Retinal pigment epithelial cell (primary cell): ENCODE measurements at regions not wholly inside any gene's neighbourhood (a gene's known extent, or its start where the extent isn't known, plus 50 kb on each side); places are given as distances from the start of the nearest gene placed in this dataset.

Source experiments
- DNase-seq: peaks from one replicate; pipeline ENCODE4 v3.0.0-alpha.2; 2010; ENCODE audit warnings: low read depth
- H3K4me3 ChIP-seq: 2 replicates; pipeline ENCODE4 v1.5.1; 2011; ENCODE audit warnings: mild to moderate bottlenecking, low read length, control low read depth, moderate library complexity
- TF ChIP-seq, protein P1 (sequence below): conservative IDR thresholded peaks from 2 replicates; pipeline ENCODE4 v1.5.1; 2011; ENCODE audit warnings: low read depth, low read length, control low read depth, inconsistent platforms

DNA sequence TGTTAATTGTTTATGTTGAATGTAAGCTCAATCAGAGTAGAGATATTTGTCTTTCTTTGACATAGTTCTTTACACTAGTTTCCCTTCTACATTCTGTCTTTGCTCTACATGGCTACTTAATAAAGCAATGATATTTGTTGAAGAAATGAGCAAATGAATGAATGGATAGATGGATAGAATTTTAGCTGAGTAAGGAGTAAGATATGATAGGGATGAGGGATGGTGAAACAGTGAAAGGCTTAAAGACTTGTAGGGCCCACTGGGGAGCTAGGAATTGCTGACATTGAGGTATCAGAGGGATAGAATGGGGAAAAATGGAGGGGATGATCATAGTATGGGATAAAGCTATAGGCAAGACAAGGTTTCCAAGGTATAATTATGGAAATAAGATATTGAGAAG lies 361.6 kb upstream of the SPHKAP start:
- H3K4me3 ChIP-seq = no peak overlapping the region
- DNase-seq = no peak
- TF ChIP-seq, protein P1, sequence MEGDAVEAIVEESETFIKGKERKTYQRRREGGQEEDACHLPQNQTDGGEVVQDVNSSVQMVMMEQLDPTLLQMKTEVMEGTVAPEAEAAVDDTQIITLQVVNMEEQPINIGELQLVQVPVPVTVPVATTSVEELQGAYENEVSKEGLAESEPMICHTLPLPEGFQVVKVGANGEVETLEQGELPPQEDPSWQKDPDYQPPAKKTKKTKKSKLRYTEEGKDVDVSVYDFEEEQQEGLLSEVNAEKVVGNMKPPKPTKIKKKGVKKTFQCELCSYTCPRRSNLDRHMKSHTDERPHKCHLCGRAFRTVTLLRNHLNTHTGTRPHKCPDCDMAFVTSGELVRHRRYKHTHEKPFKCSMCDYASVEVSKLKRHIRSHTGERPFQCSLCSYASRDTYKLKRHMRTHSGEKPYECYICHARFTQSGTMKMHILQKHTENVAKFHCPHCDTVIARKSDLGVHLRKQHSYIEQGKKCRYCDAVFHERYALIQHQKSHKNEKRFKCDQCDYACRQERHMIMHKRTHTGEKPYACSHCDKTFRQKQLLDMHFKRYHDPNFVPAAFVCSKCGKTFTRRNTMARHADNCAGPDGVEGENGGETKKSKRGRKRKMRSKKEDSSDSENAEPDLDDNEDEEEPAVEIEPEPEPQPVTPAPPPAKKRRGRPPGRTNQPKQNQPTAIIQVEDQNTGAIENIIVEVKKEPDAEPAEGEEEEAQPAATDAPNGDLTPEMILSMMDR = no peak

DNA sequence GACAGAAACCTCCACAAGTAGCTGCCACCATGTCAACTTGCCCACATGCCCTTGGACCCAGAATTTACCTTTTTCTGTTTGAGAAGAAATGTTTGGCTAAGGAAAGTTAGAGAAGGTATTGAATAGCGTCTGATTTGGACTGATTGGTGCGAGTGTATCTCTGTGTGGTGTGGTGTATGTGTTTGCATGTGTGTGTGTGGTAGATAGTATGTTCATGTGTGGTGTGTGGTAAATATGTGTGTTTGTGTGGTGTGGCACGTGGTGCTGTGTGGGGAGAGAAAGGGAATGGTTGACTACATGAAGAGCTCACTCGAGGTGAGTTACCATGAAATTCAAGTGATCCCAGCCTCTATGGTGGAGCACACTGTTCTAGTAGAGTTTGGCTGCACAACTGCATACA lies 360.8 kb upstream of the SPHKAP start:
- TF ChIP-seq, protein P1 = no peak
- DNase-seq = no peak
- H3K4me3 ChIP-seq = no peak overlapping the region

DNA sequence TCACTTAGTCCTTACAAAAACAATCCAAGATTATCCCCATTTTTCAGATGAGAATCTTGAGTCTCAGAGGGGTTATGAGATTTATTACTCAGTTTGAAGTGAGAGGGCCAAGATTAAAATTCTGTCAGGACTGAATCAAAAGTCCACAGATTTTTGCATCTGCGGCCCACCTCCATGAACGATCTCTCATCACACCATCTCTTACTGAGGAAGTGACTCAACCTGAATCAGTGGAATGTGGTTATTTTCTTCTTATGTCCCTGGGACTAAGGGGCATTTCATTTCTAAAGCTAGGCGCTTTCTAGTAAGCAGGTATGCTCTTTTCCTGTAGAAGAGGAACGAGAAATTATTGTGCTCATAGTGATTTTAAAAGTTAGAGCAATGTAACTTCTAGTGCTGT lies 360.3 kb upstream of the SPHKAP start:
- no peak for DNase-seq
- TF ChIP-seq, protein P1 = no peak

DNA sequence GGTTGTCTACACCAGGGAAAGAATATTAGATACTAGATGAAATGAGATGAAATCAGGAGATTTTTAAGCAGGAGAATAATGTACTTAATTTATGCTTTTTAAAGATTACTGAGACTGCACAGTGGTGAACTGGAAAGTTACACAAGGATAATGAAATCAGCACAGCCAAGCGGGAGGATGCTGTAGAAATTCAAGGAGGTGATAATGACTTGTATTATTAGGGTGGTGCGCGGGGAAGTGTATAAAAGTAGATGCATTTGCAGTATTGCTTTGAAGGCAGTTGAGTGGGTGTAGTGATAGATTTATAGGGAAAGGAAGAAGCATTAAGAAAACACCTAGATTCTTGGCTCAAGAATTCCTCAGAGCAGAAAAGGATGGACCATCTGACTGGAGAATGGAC lies 359.5 kb upstream of the SPHKAP start:
- H3K4me3 ChIP-seq = no peak overlapping the region
- TF ChIP-seq, protein P1 = no peak
- no peak for DNase-seq

More for the DNA sequence above, 360.3 kb upstream of the SPHKAP start:
- H3K4me3 ChIP-seq = no peak overlapping the region

DNA sequence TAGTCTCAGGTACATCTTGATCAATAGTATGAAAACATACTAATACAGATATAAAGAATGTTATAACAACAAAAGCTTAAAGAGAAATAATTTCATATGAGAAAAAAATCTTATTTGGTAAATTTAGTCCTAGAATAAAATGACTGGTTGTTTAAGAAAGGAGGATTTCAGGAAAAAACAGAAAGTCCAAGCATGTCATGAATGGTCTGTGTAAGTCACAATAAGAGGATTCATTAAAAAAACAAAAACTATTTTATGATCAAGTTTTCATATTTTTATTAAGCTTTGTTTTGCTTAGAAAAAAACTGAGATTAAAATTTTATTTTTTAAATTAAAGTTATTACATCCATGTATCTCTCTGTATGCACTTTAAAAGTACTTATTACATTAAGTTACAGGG lies 353.9 kb upstream of the SPHKAP start:
- H3K4me3 ChIP-seq = no peak overlapping the region
- DNase-seq = no peak
- TF ChIP-seq, protein P1 = no peak

DNA sequence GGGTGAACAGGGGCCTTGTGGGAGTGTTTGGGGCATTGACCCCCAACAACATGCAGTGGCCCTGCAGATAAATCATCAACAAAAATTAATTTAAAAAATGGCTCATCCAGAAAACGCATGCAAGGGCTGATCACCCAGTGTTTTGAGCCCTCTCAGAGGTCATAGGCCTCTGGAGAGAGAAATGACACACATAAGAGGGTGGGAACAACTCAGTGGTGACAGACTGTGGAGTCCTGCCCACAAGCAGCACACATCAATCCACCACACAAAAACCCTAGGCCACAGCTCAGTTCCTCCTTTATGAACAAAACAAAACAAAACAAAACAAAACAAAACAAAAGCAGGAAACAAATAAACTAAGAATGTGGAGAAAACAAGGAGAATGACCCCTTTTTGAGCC lies 351.7 kb upstream of the SPHKAP start:
- TF ChIP-seq, protein P1 = no peak
- DNase-seq = no peak
- H3K4me3 ChIP-seq = no peak overlapping the region

DNA sequence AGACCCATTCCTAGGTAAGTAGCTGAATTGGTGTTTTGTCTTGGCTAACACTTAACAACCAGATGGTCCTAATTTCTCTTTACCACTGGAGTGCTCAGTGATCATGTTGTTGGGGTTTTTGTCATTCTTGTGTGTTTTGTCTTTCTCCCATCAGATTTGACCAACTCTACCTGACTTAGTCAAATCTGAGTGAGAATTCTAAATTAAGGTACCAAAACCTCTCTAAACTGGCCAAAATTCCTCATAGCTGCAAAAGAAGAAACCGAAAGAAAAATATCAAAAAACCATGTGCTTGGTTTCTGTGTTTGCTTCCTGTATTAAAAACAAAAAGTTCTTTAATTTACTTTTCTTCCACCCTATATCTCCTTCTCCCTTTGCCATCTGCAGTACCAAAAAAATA lies 350.7 kb upstream of the SPHKAP start:
- no peak overlapping the region for H3K4me3 ChIP-seq
- DNase-seq = no peak
- TF ChIP-seq, protein P1 = no peak
